OCI-LY7 (cell line): ENCODE measurements at regions not wholly inside any gene's neighbourhood (a gene's known extent, or its start where the extent isn't known, plus 50 kb on each side); places are given as distances from the start of the nearest gene placed in this dataset.

Experiments
- BruUV-seq: library from RNA; stranded (reverse); fragments of 400-500 nt; replicated peaks from 2 replicates; lab custom pipeline; 2021; lab: Mats Ljungman, UMichigan
- CTCF ChIA-PET: fragments of 300-600 bp; sonication (Branson Sonifier 250); formaldehyde crosslinking; loops from one replicate; lab custom pipeline; 2022; ENCODE audit warnings: antibody characterized with exemption; ENCODE audit not compliant: unreplicated experiment; lab: Charles Lee
- POLR2A ChIA-PET: fragments of 300-600 bp; sonication (Branson Sonifier 250); formaldehyde crosslinking; loops from one replicate; lab custom pipeline; 2022; ENCODE audit warnings: antibody characterized with exemption; lab: Charles Lee
- DNase-seq: peaks from one replicate; pipeline ENCODE4 v3.0.0-alpha.2; 2015; ENCODE audit warnings: low spot score
- H2AFZ ChIP-seq: fragments of 200-600 bp; sonication (generic), shearing (Covaris generic); 2 replicates; pipeline ENCODE4 v1.6.1; 2014; ENCODE audit warnings: mild to moderate bottlenecking, antibody characterized with exemption, low read length, moderate library complexity
- H3K27ac ChIP-seq: fragments of 200-600 bp; sonication (generic); 2 replicates; pipeline ENCODE4 v1.5.1; 2014; ENCODE audit warnings: mixed run types, low read depth, mild to moderate bottlenecking, moderate library complexity, low read length, inconsistent platforms; ENCODE audit not compliant: poor library complexity, severe bottlenecking
- H3K36me3 ChIP-seq: fragments of 200-600 bp; sonication (generic); 2 replicates; pipeline ENCODE4 v1.6.1; 2014; ENCODE audit warnings: mild to moderate bottlenecking, antibody characterized with exemption, low read length, moderate library complexity, mixed read lengths; ENCODE audit not compliant: insufficient read depth
- H3K4me1 ChIP-seq: fragments of 200-600 bp; sonication (generic); 2 replicates; pipeline ENCODE4 v1.5.1; 2014; ENCODE audit warnings: mild to moderate bottlenecking, low read length; ENCODE audit not compliant: insufficient read depth, poor library complexity, severe bottlenecking
- H3K4me2 ChIP-seq: fragments of 200-600 bp; sonication (generic); 2 replicates; pipeline ENCODE4 v1.6.1; 2014; ENCODE audit warnings: mild to moderate bottlenecking, low read length
- H3K4me3 ChIP-seq: fragments of 200-600 bp; sonication (generic); 2 replicates; pipeline ENCODE4 v1.5.1; 2014; ENCODE audit warnings: mild to moderate bottlenecking, low read depth, low read length; ENCODE audit not compliant: poor library complexity, severe bottlenecking
- H3K79me2 ChIP-seq: fragments of 200-600 bp; sonication (generic); 2 replicates; pipeline ENCODE4 v1.6.1; 2016; ENCODE audit warnings: low read depth, mild to moderate bottlenecking, low read length, moderate library complexity, mixed read lengths; ENCODE audit not compliant: insufficient read depth
- H3K9me2 ChIP-seq: fragments of 200-600 bp; sonication (generic); 2 replicates; pipeline ENCODE4 v1.6.1; 2016; ENCODE audit warnings: mild to moderate bottlenecking, low read length, mixed read lengths; ENCODE audit not compliant: insufficient read depth
- H3K9me3 ChIP-seq: fragments of 200-600 bp; sonication (generic); 2 replicates; pipeline ENCODE4 v1.6.1; 2014; ENCODE audit warnings: mild to moderate bottlenecking, mixed run types, low read length, mixed read lengths
- H4K20me1 ChIP-seq: fragments of 200-600 bp; sonication (generic); 2 replicates; pipeline ENCODE4 v1.6.1; 2014; ENCODE audit warnings: mild to moderate bottlenecking, antibody characterized with exemption, low read length, moderate library complexity, mixed read lengths; ENCODE audit not compliant: insufficient read depth
- EZH2phosphoT487 ChIP-seq: fragments of 200-600 bp; sonication (generic); IDR thresholded peaks from 2 replicates; pipeline ENCODE4 v1.6.1; 2018; ENCODE audit warnings: low read depth, borderline replicate concordance, mild to moderate bottlenecking, mixed run types, antibody characterized with exemption, low read length, moderate library complexity, mixed read lengths
- intact Hi-C: fragments of 100-400 bp; cut with micrococcal nuclease; formaldehyde crosslinking; loops from one replicate; pipeline ENCODE4 v1.10.0; 2022; ENCODE audit not compliant: unreplicated experiment
- TF ChIP-seq, protein P1 (sequence below): fragments of 200-600 bp; sonication (generic); conservative IDR thresholded peaks from 2 replicates; pipeline ENCODE4 v1.5.1; 2014; ENCODE audit warnings: mild to moderate bottlenecking, antibody characterized with exemption, low read length, moderate library complexity, mixed read lengths

DNA sequence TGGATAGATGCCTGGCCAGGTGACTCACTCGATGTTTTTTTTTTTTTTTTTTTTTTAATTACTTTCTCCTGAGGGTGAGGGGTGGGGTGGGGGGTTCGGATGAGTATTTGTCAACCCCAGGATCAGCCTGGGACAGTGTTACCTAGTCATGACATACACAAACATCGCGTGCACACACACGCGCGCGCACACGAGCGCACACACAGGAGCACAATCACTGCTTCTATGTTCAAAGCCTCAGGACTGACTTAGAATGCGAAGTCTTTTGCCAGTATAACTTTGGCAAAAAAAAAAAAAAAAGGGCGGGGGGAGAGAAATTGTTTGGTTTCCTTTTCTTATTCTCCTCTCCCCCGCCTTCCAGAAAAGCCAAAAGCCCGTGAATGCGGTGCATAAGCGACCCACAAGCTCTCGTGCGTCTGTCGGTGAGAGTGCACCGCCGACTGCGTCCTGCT, 115.0 kb upstream of the TEX13C start:
- Histone ChIP-seq H3K4me3 (no peak overlapping the region), H2AFZ (no peak overlapping the region), H3K36me3 (no peaks in the 10 kb centered on the region), H3K27ac (no peak overlapping the region), H3K4me1 (no peaks in the 10 kb centered on the region), H3K4me2 (no peak overlapping the region), H4K20me1 (no peaks in the 10 kb centered on the region), H3K79me2 (no peaks in the 10 kb centered on the region), H3K9me3 (no peaks in the 10 kb centered on the region), H3K9me2 (no peaks in the 10 kb centered on the region)
- ChIA-PET CTCF (no interaction called here), POLR2A (no interaction called here)
- intact Hi-C loops = no loop called here
- TF ChIP-seq EZH2phosphoT487 = no peak
- no TSS peak for BruUV-seq
- DNase-seq = no peak

DNA sequence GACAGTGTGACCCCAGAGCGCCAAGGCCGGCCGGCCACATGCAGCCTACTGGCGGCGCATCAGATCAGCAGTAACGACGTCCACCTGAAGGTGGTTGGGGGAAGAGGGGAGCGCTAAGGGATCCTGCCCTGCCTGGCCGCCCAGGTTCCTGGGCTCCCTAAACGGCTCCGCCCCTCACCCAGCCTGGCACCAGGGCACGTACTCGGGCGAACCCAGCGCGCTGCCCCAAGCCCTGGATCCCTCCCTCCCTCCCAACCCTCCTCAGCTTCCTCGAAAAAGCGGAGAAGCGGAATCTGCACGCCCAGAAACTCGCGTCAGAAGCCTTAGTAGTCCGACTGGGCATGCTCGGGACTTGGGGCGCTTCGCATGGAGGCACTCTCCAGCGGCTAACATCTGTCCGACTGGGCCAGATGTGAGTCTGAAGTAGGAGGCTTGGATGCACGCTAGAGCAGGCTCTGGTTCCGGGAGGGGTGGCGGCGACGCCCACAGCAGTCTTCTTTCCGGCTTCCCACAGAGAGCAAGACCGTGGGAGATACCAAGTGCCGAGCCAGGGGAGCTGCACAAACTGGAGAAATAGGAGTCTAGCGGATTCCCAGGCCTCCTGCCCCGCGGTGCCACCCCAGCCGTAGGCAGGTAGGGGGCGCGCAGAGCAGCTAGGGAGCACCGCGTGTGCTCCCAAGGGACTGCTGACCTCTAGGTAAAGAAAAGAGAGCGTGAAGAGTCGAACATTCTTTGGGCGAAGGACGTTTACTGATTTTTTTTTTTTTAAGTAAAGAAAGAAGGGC, 114.3 kb upstream of the TEX13C start:
- no peaks in the 10 kb centered on the region for H3K79me2 ChIP-seq
- intact Hi-C loops = no loop called here
- no peaks in the 10 kb centered on the region for H4K20me1 ChIP-seq
- TF ChIP-seq, protein P1, sequence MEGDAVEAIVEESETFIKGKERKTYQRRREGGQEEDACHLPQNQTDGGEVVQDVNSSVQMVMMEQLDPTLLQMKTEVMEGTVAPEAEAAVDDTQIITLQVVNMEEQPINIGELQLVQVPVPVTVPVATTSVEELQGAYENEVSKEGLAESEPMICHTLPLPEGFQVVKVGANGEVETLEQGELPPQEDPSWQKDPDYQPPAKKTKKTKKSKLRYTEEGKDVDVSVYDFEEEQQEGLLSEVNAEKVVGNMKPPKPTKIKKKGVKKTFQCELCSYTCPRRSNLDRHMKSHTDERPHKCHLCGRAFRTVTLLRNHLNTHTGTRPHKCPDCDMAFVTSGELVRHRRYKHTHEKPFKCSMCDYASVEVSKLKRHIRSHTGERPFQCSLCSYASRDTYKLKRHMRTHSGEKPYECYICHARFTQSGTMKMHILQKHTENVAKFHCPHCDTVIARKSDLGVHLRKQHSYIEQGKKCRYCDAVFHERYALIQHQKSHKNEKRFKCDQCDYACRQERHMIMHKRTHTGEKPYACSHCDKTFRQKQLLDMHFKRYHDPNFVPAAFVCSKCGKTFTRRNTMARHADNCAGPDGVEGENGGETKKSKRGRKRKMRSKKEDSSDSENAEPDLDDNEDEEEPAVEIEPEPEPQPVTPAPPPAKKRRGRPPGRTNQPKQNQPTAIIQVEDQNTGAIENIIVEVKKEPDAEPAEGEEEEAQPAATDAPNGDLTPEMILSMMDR = no peak
- no peak for TF ChIP-seq EZH2phosphoT487
- no peak overlapping the region for H3K4me2 ChIP-seq
- no peaks in the 10 kb centered on the region for H3K4me1 ChIP-seq
- CTCF ChIA-PET = no interaction called here
- H3K4me3 ChIP-seq = no peak overlapping the region
- DNase-seq = no peak
- BruUV-seq = no TSS peak
- H2AFZ ChIP-seq = no peak overlapping the region
- no peak overlapping the region for H3K27ac ChIP-seq
- no peaks in the 10 kb centered on the region for H3K9me3 ChIP-seq
- no peaks in the 10 kb centered on the region for H3K9me2 ChIP-seq
- H3K36me3 ChIP-seq = no peaks in the 10 kb centered on the region
- POLR2A ChIA-PET = no interaction called here

- ChIA-PET POLR2A (no interaction called here), CTCF (no interaction called here)
- intact Hi-C loops = no loop called here
- no peaks in the 10 kb centered on the region for H3K4me1 ChIP-seq
- DNase-seq = no peak
- no peak overlapping the region for H2AFZ ChIP-seq
- no peak overlapping the region for H3K4me3 ChIP-seq
- H3K9me2 ChIP-seq = no peaks in the 10 kb centered on the region
- no peaks in the 10 kb centered on the region for H3K36me3 ChIP-seq
- H4K20me1 ChIP-seq = no peaks in the 10 kb centered on the region
- no TSS peak for BruUV-seq
- no peaks in the 10 kb centered on the region for H3K9me3 ChIP-seq
- no peaks in the 10 kb centered on the region for H3K79me2 ChIP-seq
- H3K4me2 ChIP-seq = no peak overlapping the region
- TF ChIP-seq, protein P1 = no peak
- no peak for TF ChIP-seq EZH2phosphoT487
- H3K27ac ChIP-seq = no peak overlapping the region
Observed at GRCh38 chrX:125205918-125206665, 113.6 kb upstream of the TEX13C start.
